Muscle of arm (tissue), 1 donor: ENCODE measurements at regions not wholly inside any gene's neighbourhood (a gene's known extent, or its start where the extent isn't known, plus 50 kb on each side); places are given as distances from the start of the nearest gene placed in this dataset.

ENCODE experiments used
- DNase-seq: peaks from one replicate; pipeline ENCODE4 v3.0.0-alpha.2; 2013

- DNase-seq = no peak
Measured at GRCh38 chr3:59546522-59546921, 496.7 kb upstream of the CFAP20DC start.

GRCh38 chr3:59545374-59545773 lies 495.5 kb upstream of the CFAP20DC start:
- no peak for DNase-seq

- DNase-seq = no peak
Measured at GRCh38 chr3:59542276-59542675, 492.5 kb upstream of the CFAP20DC start.

GRCh38 chr3:59540696-59541095 lies 490.9 kb upstream of the CFAP20DC start:
- no peak for DNase-seq

- DNase-seq = no peak
Measured at GRCh38 chr3:59540241-59540640, 490.4 kb upstream of the CFAP20DC start.

GRCh38 chr3:59538753-59539432 lies 489.1 kb upstream of the CFAP20DC start:
- DNase-seq = no peak

- no peak for DNase-seq
Measured at GRCh38 chr3:59535791-59536221, 486.0 kb upstream of the CFAP20DC start.

DNA sequence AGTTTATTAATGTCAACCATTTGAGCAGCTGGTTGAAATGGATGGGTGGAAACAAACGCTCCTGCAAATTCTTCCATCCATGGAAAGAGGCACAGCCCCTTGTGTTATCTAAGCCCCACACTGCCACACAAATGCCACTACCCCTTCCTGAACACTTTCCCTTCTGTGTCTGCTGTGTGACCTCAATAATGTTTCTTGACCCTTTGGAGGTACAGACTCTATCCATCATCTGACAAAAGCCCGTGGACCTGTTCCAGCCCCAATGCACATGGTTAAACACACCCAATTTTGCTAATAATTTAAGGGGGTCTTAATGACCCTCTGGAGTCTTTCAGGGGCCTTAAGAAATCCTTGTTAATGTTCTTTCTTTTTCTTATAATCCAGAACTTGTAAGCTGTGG lies 482.2 kb upstream of the CFAP20DC start:
- no peak for DNase-seq

GRCh38 chr3:59531066-59531745 lies 481.4 kb upstream of the CFAP20DC start:
- DNase-seq = no peak

GRCh38 chr3:59528251-59528650 lies 478.4 kb upstream of the CFAP20DC start:
- DNase-seq = no peak

GRCh38 chr3:59527493-59527892 lies 477.7 kb upstream of the CFAP20DC start:
- no peak for DNase-seq

GRCh38 chr3:59526999-59527398 lies 477.2 kb upstream of the CFAP20DC start:
- DNase-seq = no peak

DNA sequence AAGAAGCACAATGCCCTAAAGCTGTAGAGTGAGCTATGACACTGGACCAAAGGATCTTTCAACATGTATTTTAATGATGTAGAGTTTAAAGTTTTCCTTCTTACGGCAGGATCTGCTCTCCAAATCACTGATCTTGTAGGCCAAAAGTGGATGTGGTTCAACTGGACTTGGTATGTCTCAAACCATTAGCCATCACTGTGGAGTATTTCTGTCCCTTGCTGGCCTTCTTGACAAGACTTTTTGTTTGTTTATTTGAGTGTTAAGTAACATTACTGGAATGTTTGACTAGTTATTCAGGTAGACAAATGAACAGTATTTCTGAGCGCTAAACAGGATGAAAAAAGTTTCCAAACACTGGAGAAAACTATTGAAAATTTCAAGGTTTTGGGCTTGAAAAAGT lies 472.7 kb upstream of the CFAP20DC start:
- no peak for DNase-seq

DNA sequence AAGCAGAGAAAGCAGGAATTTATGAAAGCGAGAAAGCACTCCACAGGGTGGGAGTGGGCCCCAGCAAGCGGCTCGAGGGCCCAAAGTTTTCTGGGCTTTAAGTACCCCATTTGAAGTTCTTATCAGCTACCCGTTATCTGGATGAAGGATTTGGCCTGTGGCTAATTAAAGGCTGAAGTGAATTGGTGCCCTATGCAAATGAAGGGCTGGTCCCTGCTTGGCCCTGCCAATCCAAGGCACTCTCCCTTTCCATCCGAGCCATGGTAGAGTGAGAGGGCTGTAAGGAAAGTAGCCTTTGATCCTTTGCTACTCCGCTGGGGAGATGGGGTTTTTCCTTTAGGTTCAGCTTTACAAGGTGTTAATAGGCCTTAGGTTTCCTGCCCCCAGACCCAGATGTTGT lies 469.3 kb upstream of the CFAP20DC start:
- no peak for DNase-seq

DNA sequence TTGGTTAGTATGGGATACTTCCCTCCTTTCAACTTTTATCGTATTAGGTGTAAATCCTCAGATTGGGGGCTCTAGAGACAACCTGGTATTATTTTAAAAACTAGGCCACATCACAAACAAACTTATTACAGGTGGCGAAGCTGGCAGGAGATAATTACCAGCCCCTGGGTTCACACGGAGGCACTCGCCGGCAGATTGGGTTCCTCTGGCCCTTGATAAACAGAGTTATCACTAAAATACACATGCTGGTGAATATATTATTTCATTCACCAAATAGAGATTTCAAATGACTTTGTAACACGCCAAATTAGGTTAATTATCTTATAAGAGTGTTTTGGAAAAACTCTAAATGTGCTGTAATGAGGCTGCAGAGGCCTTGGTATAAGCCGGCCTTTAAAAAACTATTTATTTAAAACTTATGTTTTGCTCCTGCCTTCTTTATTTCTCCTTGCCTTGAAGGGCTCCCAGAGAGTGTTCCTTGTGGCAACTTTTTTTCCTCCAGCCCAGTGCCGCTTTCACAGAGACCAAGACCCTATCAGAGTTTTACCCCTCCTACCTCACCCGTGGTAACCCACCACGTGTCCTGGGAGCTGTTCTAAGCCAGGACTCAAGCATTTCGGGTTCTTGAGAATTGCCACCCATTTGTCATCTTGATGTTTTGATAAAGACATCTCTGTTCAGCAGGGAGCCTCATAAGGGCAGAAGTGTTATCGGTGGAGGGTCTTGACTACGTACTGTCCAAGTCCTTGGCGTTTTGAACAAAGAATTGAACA lies 468.6 kb upstream of the CFAP20DC start:
- no peak for DNase-seq

- no peak for DNase-seq
Measured at GRCh38 chr3:59517388-59517787, 467.6 kb upstream of the CFAP20DC start.

- no peak for DNase-seq
Measured at GRCh38 chr3:59515966-59516365, 466.1 kb upstream of the CFAP20DC start.

- DNase-seq = no peak
Measured at GRCh38 chr3:59514865-59515482, 465.1 kb upstream of the CFAP20DC start.

GRCh38 chr3:59513570-59513969 lies 463.7 kb upstream of the CFAP20DC start:
- no peak for DNase-seq

DNA sequence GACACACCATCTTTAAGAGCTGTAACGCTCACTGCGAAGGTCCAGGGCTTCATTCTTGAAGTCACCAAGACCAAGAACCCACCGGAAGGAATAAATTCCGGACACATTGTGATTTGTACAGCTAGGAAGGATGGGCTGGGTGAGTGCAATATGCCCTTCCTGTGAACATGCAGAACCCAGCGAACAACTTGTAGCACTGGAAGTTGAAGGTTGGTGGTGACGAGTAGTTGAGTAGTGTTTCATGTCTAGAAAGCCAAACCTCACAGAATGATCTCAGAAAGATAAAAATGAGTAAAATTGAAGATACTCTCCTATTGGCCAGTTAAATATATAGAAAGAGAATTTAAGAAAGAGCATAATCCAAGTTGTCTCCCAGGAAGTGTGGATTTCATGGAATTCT lies 462.2 kb upstream of the CFAP20DC start:
- DNase-seq = no peak

DNA sequence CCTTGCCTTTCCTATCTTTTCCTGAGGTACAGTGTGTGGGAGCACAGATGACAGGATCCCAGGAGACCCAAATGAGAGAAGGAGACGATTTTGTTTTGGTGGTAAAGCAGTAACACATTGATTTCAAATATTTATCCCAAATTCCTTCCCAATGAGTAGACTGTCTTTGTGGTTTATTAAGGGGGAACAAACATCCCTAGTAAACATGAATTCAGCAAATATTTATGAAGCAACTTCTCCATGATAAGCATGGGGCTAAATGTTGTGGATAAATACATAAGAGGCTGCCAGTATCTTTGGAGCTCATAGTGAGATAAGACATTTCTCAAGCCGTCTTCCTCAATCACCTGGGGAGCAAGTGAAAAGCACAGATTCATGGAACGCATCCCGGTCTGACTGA lies 460.8 kb upstream of the CFAP20DC start:
- no peak for DNase-seq

DNA sequence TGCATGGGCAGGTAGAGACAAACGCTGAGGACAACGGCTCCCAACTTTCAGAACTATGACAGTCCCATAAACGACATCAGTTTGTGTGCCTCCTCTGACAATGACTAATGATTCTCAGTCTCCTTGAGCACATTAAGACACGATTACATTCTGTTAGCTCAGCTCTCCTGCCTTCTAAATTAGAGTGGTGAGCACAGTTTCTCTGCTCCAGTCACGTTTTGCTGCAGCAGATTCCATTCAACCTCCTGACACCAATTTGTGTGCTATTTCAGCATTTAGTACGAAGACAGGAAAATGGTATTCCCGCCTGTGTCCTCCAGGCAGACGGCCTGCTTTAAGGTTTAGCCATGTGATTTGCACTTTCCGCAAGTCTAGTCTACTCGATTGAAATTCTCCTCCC lies 458.4 kb upstream of the CFAP20DC start:
- no peak for DNase-seq

DNA sequence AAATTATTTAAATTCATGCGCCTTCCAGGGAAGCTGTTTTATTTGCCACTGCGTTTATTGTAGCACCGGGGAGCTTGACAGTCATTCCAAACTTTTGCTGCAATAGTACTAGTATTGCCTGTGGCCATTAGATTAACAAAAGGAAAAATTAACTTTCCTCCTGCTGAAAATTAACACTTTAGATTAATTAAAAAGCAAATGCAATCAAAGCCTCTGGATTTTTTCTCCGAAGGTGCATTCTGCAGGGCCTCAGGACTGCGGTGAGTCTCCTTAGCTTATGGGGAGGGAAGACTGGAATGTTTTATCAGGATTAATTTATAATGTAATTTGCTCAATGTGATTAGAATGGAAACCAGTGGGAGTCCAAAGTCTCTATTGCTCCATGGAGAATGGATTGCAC lies 456.4 kb upstream of the CFAP20DC start:
- no peak for DNase-seq
